ENCODE measurements at regions not wholly inside any gene's neighbourhood (a gene's known extent, or its start where the extent isn't known, plus 50 kb on each side); places are given as distances from the start of the nearest gene placed in this dataset.

DNA sequence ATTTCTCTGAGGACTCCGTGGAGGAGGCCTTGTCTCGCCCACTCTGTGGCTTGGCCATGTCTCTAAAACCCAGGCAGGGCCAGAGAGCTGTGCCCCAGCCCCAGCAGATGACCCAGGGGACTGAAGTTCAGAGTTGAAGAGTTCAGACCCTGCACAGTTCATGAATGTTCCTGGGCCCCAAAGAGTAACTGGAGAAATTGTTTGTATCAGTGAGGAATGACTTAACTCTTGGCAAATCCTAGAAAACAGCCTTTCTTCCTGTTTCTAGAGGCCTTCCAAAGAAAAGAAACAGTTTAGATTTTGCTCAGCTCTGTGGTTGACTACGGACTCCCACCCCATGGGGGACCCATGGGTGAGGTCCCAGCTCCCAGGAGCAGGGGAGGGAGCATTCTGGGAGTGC lies 62.1 kb upstream of the EYA2 start:
- no peak for DNase-seq (ENCODE audit: low read depth)
- no peak overlapping the region for H3K4me3 ChIP-seq (ENCODE audit: low read length)
- TF ChIP-seq, protein P1, sequence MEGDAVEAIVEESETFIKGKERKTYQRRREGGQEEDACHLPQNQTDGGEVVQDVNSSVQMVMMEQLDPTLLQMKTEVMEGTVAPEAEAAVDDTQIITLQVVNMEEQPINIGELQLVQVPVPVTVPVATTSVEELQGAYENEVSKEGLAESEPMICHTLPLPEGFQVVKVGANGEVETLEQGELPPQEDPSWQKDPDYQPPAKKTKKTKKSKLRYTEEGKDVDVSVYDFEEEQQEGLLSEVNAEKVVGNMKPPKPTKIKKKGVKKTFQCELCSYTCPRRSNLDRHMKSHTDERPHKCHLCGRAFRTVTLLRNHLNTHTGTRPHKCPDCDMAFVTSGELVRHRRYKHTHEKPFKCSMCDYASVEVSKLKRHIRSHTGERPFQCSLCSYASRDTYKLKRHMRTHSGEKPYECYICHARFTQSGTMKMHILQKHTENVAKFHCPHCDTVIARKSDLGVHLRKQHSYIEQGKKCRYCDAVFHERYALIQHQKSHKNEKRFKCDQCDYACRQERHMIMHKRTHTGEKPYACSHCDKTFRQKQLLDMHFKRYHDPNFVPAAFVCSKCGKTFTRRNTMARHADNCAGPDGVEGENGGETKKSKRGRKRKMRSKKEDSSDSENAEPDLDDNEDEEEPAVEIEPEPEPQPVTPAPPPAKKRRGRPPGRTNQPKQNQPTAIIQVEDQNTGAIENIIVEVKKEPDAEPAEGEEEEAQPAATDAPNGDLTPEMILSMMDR (conservative IDR thresholded peaks at IDR 0.05; ENCODE audit: low read length): no peak

DNA sequence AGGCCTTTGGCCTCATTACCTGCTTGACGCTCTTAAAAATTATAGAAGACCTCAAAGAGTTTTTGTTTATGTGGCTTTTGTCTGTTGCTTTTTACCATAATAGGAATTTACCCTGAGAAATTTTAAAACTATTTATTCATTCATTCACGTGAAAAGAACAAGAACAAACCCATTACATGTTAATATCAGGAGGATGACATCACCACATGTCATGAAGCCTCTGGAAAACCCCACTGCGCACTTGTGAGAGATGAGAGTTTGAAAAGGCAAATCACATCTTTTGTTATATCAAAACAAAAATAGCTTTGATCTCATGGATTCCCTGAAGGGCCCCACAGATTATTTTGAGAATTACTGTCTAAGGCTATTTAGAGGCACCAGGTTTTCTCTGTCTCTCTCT lies 61.3 kb upstream of the EYA2 start:
- no peak overlapping the region for H3K4me3 ChIP-seq (ENCODE audit: low read length)
- no peak for DNase-seq (ENCODE audit: low read depth)
- TF ChIP-seq, protein P1 (conservative IDR thresholded peaks at IDR 0.05; ENCODE audit: low read length): no peak

DNA sequence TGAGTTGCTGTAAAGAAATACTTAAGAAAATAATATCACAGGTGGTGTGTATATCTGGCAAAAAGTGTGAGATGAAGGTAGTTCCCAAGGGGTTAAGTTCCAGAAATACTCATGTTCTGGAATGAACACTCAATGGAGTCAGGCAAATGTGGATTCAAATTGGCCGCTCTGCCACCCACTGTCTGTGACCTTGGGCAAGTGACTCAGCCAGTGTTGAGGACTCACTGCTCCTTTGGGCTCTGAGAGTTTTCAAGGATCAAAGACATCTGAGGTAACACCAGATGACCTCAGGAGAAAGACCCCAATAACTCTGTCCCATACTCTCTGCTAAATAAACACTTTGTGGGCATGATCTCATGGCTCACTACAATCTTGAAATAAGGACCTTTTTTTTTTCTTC lies 59.2 kb upstream of the EYA2 start:
- H3K4me3 ChIP-seq (ENCODE audit: low read length): no peak overlapping the region
- TF ChIP-seq, protein P1 (conservative IDR thresholded peaks at IDR 0.05; ENCODE audit: low read length): no peak
- peak; percentile 17 for DNase-seq (ENCODE audit: low read depth)

DNA sequence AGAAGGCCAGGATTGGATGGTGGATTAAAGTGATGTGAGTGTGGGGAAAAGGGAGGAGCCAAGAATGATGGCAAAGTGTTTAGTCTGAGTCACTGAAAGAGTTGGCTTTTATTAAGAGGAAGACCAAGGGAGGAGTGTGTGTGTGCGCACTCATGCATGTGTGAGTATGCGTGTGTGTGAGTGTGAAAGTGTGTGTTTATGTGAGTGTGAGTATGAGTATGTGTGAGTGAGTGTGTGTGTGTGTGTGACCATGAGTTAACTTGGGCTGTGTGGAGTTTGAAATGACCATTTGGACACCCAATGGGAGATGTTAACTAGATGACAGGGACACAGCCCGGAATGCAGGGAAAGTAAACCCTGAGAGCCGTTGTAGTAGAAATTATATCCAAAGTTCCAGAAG lies 57.6 kb upstream of the EYA2 start:
- no peak for DNase-seq (ENCODE audit: low read depth)
- TF ChIP-seq, protein P1 (conservative IDR thresholded peaks at IDR 0.05; ENCODE audit: low read length): no peak
- H3K4me3 ChIP-seq (ENCODE audit: low read length): no peak overlapping the region

DNA sequence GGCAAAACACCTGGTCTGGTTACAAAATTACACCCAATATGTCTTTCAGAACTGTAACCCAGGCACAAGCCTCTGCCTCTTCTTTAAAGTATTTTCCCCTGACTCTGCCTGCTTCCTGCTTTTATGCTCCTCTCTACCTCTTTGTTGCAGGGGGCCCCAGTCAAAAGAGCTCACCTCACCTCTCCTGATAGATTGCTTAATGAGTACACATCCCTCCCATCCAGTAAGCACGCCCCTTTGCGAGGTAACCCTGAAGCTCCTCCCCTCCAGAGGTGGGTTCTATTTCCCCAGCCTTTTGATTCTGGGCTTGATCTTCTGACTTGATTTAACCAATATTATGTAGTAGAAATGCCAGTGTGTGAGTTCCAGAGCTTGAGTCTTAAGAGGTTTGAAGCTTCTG lies 56.6 kb upstream of the EYA2 start:
- TF ChIP-seq, protein P1 (conservative IDR thresholded peaks at IDR 0.05; ENCODE audit: low read length): no peak
- no peak for DNase-seq (ENCODE audit: low read depth)
- H3K4me3 ChIP-seq (ENCODE audit: low read length): no peak overlapping the region

DNA sequence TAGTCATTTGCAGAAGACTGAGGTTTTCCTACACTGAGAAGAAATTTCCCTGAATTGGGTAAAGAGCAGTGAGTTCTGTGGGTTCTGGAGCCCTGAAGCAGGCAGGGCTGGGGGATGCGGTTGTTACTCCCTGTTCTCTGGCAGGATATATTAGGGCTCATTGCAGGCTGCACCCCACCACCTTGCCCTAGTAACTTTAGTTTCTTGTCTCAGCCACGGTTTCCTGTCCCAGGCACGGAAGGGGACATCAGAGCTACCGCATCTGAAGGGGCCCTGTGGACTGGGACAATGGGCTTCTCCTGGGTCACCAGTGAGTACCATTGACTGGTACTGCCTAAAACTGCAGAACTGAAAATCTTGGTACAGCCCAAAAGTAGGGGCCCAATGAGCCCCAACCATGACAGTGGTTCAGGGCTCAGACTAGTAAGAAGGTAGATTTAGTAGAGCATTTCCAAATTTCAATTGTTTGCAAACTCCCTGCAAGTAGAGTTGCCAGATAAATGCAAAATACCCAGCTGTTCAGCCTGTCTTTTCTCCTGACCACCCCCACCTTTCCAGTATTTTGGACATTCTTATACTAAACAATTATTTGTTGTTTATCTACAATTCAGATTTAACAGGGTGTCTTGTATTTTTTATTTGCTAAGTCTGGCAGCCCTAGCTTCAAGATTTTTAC lies 54.5 kb upstream of the EYA2 start:
- DNase-seq (ENCODE audit: low read depth): no peak
- TF ChIP-seq, protein P1 (conservative IDR thresholded peaks at IDR 0.05; ENCODE audit: low read length): no peak
- H3K4me3 ChIP-seq (ENCODE audit: low read length): no peak overlapping the region

Measured in AG10803 (cell line).